ENCODE measurements at regions not wholly inside any gene's neighbourhood (a gene's known extent, or its start where the extent isn't known, plus 50 kb on each side); places are given as distances from the start of the nearest gene placed in this dataset.

- TF ChIP-seq CTCF (IDR thresholded peaks at IDR 0.05; ENCODE audit: insufficient read depth, low read depth, low read length): no peak
- no peak for TF ChIP-seq EZH2 (IDR thresholded peaks at IDR 0.05; ENCODE audit: insufficient read depth, low read length)
Measured at GRCh38 chr9:71485326-71485725, 283.0 kb downstream of the CEMIP2 start.
